WTC11 (cell line): ENCODE measurements at regions not wholly inside any gene's neighbourhood (a gene's known extent, or its start where the extent isn't known, plus 50 kb on each side); places are given as distances from the start of the nearest gene placed in this dataset.

Experiments
- CTCF ChIP-seq: fragments of 200-600 bp; IDR thresholded peaks from 2 replicates; pipeline ENCODE4 v1.8.0; 2022; ENCODE audit warnings: antibody characterized with exemption
- FOXJ3 ChIP-seq: sonication (generic); formaldehyde crosslinking; IDR thresholded peaks from 2 replicates; pipeline ENCODE4 v1.9.0; 2021; ENCODE audit warnings: missing genetic modification reagents, mild to moderate bottlenecking, borderline replicate concordance

GRCh38 chr10:118867768-118868167 is 113.0 kb upstream of the CACUL1 start:
- TF ChIP-seq CTCF, result no peak
- TF ChIP-seq FOXJ3, result no peak
